Daoy (cell line): ENCODE measurements at regions not wholly inside any gene's neighbourhood (a gene's known extent, or its start where the extent isn't known, plus 50 kb on each side); places are given as distances from the start of the nearest gene placed in this dataset.
"Not testable (repeated sequence)": the region's sequence is repeated elsewhere in the genome, so short reads cannot be mapped to it uniquely, and the experiment has no call there.

ENCODE experiments used
- DNase-seq: peaks from one replicate; pipeline ENCODE4 v3.0.0-alpha.2; 2015; ENCODE audit warnings: low read depth

DNA sequence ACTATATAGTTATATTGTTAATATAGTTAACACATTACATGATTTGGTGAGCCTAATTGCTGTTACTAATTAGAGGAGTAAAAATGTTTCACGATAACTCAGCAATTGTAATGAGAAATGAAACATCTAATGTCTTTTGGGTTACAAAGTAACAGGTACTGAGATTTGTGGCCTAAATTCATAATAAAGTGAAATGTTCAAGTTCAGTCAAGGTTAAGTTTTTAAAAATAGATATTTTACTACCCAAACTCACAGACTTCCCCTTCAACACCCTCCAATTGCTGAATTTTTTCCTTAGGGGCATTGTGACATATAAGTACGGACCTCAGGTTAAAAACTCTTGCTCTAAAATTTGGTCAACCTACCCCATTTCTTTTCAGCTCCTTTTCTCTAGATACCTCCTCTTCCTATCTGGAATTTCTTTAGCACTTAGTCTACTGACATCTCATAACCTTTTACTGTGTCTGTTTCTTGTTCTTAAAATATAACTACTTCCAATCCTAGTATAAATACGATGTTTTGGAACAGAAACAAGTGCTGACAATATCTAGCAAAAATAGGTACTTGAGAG is 112.3 kb upstream of the PRSS16 start:
- DNase-seq = no peak

DNA sequence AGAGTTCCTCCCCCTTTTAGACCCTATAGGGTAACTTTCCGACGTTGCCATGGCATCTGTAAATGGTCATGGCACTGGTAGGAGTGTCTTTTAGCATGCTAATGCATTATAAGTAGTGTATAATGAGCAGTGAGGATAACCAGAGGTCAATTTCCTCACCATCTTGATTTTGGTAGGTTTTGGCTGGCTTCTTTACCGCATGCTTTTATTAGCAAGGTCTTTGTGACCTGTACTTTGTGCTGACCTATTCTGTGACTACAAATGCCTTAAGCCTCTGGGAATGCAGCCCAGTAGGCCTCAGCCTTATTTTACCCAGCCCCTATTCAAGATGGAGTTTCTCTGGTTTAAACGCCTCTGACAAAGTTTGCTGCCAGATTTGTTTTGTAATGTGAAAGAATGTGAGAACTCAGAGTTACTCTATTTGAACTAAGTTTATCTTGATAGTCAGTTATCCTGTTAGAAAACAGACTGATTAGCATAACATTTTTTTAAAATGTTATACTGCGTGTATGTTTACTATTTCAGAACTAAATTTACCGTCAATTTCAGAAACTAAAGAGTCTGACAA is 111.3 kb upstream of the PRSS16 start:
- no peak for DNase-seq

DNA sequence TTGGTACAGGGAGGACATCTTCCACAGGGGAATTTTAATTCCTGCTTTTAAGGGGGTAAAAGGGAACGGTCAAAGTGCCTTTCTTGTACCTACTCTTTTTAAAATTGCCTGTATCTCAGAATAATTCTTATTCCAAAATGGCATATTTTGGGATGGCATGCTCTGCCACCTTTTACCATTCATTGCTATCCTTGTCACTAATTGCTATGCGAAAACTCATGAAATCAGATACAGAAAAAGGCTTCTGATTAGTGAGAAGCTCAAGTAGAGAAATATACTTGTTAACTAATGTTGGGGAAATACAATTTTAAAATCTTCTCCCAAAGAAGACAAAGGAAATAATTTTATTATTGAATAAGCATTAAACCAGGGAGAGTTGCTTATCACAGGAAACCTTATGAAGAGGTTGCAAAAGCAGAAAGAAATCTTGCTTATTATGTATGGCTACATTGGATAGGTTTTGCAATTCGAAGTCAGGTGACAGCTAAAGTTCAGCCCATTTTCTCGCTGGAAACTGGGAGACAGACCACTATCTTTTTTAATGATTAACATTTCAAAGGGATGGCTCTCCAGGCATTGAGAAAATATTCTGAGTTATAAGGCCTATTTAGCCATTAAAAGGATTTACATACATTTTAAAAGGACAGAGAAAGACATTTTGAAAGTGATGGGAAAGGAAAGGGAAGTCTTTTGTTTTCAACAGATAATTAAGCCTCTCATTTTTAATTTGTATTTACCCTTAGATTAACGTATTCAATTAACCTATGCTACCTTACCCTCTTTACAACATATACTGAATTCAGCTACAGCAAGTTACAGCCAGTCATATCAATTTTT is 110.3 kb upstream of the PRSS16 start:
- DNase-seq = no peak

DNA sequence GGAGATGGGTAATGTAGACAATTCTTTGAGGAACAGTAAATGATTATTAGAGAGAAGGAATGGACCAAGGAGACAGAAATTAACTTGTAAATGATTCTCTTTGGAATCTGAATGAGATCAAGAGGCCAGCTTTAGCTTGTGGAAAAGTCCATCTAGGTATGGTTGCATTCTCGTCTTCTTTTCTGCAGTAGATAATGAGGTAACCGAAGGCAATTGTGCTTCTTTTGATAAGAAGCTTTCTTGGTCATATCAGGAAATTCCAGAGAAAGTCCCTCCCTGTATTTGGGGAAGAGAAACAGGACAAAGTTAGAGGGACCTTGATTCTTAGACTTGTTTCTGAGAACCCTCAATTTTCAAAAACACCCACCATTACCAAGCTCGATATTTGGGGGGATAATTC is 109.1 kb upstream of the PRSS16 start:
- no peak for DNase-seq

DNA sequence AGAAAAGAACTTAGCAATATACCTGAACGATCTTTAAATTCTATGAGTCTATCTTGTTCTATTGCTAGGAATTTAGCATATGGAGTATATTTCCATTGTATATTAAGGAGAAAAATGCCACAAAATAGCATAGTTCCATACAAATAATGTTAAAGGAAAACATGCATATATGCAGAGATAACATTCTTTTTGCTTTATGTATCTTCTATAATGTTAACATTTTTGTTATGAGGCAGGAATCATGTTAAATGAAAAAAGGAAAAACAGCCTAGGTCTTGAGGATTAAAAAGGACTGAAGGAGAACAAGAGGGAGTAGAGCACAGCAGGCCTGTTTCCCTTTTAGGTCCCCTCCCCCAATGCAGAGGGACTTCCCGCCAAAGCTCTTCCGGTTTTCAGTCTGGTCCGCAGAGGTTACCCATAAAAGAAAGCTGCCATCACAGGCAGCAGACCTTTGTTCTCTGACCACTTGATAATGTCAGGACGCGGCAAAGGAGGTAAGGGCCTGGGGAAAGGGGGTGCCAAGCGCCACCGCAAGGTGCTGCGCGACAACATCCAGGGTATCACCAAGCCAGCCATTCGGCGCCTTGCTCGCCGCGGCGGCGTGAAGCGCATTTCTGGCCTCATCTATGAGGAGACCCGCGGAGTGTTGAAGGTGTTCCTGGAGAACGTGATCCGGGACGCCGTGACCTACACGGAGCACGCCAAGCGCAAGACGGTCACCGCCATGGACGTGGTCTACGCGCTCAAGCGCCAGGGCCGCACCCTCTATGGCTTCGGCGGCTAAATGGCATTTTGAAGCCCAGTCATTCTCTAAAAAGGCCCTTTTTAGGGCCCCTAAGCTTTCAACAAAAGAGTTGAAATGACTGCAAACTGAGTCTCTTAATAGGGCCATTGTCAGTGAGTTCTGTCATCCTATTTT is 108.4 kb upstream of the PRSS16 start:
- DNase-seq = no peak

DNA sequence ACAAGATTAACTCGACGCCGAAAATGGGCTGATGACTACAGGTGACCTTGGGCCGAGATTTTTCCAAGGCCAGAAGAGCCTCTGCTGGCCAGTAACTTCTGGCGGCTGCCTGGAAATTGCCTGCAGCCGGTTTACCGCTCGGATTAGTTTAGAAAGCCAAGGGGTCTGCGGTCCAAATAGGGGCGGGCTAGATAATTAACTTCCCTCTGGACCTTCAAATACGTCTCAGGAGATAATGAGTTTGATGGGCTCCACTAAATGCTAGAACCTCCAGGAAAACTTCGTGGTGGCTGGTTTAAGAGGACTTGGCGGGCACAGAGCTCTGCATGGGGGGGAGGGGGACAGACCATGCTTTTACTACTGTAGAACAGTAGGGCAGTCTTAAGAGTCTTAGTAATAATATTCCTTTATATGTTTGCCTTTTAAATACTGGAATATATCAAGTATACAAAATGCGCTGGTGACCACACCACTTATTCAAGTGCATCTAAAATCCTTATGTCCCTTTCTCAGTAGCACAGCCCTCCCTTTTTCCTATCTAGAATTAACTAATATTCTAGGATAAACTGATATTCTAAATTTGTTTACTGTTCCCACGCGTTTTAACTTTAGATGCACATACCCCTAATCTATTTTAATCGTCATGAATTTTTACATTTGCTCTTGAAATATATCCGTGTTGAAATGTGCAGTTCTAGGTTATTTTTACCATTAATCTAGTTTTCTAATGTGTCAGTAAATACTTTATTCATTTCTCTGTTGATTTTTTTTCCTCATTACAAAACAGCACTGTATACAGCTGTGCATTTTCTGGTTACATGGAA is 107.5 kb upstream of the PRSS16 start:
- no peak for DNase-seq

DNA sequence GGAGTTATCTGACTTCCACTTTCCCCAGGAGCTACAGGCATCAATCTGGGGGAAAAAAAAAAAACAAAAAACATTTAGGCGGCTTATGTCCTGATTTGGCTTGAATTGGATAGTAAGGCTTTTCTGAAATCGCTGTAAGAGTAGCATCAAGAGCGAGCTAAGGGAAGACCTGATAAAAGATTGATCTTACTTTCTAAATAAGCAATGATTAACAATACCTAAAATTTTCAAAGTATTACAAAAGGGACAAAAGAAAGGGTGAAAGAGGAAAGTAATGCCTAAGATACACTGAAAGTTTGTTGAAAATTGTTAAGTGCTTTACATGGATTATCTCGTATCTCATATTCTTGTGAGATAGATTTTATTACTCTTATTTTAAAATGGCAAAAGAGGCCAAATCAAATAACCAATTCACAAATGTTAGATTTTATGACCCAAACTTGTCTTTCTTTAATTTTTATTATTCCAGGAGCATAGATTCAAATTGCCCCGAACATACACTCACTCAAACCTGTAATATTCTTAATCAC is 106.4 kb upstream of the PRSS16 start:
- DNase-seq = no peak

DNA sequence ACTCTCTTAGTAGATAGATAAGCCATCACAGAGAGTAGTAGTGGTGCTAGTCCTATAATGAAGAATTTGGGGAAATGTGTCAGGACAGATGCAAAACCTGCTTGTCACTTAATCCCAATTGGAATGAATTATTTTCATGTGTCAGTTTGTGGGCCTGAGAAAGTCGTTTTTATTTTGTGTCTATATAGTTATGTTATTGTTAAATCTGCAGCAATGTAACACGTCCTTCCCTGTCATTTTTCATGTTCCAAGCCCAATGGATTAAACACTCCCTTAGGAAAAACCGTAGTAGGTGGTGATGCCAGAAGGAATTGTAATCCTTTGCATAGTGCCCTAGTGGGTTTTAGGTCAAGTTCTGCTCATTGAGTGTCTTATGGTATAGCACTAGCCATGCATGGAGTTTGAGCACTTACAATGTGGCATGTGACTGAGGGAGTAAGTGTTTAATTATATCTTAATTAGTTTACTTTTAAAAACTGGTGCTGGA is 105.9 kb upstream of the PRSS16 start:
- no peak for DNase-seq

DNA sequence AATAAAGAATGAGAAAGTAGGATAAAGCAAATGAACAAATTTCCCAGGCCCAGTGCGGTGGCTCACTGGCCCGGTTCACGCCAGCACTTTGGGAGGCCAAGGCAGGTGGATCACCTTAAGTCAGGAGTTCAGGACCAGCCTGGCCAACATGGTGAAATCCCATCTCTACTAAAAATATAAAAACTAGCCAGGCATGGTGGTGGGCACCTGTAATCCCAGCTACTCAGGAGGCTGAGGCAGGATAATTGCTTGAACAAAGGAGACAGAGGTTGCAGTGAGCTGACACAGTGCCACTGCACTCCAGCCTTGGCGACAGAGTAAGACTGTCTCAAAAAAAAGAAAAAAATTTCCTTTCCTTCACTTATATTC is 104.5 kb upstream of the PRSS16 start:
- DNase-seq = not testable (repeated sequence)

DNA sequence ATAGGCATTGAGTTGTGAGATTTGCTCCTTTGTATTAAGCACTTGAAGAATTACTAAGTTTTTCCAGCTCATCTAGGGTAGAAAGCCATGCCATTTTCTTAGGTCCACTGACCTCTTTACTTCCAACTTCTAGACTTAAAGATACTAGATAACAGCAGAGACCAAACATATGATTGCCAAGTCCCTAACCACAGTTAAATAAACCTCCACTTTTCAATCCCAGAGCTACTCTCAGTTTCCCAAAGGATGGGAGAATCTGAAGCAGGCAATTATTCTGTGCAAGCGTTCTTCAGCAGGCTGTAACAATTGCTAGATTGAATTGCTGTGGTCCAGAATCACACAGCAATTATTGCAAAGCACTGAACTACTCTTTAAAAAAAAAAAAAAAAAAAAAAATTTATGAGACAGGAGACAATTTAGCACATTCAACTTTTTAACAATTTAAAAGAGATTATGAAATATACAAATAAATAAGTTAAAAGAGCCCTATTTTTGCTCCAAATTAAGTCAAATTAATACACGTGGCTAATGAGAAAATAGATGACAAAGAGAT is 104.0 kb upstream of the PRSS16 start:
- no peak for DNase-seq

DNA sequence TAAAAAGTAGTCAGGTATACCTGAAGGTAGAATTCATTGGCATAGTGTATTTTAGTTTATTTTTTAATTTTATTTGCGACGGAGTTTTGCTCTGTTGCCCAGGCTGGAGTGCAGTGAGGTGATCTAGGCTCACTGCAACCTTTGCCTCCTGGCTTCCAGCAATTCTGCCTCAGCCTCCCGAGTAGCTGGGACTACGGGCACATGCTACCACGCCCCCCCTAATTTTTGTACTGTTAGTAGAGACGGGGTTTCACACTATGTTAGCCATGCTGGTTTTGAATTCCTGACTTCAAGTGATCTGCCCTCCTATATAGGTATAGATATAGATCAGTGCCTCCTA is 102.8 kb upstream of the PRSS16 start:
- no peak for DNase-seq

DNA sequence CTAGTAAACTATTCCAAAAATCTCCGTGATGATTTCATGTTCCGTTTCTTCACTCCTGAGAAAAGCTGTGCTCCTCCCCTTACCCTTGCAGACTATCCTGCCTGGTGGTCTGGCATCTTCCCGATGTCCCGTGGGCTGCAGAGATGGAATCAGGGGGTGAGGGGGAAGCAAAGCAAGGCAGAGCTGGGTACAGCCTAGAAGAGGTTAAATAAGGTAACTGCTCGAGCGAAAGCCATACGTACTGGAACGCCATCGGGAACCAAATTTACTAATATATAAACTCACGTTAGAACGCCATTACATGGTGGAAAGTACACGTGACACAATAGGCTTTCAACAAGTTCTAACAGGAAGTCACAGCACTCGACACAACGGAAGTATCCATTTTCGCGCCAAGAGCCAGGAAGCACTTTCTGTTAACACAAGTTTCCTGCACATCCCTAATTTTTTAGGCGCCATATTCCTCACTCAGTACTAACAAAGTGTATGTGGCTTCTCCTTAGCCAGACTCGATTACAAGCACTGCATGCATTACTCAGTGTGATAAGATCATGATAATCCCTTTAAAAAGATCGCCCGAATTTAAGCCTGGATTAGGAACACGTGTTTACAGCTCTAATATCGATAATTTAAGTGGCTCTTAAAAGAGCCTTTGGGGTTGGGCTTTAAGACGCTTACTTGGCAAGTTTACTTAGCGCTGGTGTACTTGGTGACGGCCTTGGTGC is 101.6 kb upstream of the PRSS16 start:
- DNase-seq = peak; percentile 93

DNA sequence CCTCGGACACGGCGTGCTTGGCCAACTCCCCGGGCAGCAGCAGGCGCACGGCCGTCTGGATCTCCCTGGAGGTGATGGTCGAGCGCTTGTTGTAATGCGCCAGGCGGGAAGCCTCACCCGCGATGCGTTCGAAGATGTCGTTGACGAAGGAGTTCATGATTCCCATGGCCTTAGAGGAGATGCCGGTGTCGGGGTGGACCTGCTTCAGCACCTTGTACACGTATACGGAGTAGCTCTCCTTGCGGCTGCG is 101.1 kb upstream of the PRSS16 start:
- DNase-seq = peak; percentile 29

DNA sequence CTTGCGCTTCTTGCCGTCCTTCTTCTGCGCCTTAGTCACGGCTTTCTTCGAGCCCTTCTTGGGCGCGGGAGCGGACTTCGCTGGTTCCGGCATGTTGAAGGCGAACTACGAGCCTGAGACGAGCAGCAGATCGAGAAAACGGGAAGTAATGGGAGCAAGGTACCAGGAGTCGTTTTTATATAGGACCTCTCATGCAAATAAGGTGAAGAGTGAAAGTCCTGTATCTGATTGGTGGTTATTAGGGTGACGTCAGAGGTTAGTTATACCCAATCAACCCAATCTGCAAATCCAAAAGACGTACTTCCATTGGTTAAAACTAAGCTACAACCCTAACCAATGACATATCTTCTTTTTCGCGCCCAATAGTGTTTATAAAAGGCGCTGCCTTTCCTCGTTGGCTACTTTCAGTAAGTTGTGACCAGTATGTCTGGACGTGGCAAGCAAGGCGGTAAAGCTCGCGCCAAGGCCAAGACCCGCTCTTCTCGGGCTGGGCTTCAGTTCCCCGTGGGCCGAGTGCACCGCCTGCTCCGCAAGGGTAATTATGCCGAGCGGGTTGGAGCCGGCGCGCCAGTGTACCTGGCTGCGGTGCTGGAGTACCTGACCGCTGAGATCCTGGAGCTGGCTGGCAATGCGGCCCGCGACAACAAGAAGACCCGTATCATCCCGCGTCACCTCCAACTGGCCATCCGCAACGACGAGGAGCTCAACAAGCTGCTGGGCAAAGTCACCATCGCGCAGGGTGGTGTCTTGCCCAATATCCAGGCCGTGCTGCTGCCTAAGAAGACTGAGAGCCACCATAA is 100.6 kb upstream of the PRSS16 start:
- DNase-seq = peak; percentile 92

DNA sequence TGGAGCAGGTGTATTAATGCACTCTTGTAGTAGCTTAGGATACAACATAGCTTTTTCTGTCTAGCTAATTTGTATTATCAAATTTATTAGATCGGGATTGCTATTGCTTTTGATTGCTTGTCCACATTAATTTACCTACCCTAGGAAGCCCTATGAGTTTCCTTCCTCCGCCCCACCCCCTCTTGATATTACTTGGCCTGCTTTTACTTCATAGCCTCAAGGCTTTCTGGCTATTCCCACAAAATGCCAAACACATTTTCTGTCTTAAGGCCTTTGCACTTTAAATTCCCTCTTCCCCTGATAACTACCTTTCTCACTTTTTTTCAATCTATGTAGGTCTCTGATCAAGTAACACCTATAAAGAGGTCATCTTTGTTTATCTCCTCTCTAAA is 99.1 kb upstream of the PRSS16 start:
- DNase-seq = no peak

DNA sequence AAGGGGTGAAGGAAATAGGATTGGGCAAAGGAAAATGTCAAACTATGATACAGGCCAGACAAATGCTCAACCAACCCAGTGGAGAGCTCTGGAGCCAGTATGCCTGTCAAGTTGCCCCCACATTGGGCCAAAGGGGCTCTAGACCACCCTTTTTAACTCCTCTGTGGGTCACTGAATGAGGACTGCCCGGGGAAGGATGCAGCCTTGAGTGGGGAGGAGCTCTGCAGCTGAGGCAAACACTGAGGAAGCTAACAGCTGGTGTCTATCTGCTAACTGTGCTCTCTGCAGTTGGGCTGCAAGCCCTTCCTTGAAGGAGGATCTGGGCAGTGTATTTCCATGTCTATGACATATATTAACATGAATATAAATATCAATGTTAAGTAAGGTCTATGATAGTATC is 98.4 kb upstream of the PRSS16 start:
- no peak for DNase-seq

DNA sequence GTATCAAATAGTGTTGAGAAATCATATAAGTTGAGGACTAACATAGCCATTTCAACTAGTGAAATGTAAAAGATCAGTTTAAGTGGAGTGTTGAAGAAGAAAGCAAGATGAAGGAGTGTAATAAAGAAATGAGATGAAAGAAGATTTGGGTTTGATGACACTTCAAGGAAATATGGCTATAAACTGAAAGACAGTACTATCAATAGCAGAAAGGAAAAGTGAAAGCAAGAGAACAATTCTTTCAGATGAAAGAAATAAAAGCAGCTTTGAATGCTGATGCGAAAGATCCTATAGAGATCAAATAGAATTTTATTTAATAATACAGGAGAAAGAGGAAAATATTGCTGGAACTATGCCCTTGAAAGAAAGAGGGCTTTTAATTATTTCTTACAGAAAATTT is 92.8 kb upstream of the PRSS16 start:
- DNase-seq = no peak

DNA sequence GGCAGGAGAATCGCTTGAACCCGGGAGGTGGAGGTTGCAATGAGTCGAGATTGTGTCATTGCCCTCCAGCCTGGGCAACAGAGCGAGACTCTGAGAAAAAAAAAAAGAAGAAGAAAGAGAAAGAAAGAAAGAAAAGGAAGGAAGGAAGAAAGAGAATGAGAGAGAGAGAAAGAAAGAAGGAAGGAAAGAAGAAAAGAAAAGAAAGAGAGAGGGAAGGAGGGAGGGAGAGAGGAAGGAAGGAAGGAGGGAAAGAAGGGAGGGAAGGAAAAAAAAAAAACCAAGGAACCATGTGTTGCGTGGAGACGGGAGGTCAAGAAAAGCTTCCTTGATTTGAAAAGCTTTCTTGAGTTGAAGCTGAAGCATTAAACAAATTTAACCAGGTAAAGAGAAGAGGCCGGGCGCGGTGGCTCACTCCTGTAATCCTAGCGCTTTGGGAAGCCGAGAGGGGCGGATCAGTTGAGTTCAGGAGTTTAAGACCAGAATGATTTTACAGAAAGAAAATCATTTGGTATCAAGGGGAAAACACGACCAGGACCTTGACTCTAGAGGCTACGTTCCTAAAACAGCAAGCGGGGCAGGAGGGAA is 90.5 kb upstream of the PRSS16 start:
- no peak for DNase-seq
